ENCODE measurements at regions not wholly inside any gene's neighbourhood (a gene's known extent, or its start where the extent isn't known, plus 50 kb on each side); places are given as distances from the start of the nearest gene placed in this dataset.
A peak's percentile ranks its signal among the peaks of the same experiment; 100 is the strongest.

DNA sequence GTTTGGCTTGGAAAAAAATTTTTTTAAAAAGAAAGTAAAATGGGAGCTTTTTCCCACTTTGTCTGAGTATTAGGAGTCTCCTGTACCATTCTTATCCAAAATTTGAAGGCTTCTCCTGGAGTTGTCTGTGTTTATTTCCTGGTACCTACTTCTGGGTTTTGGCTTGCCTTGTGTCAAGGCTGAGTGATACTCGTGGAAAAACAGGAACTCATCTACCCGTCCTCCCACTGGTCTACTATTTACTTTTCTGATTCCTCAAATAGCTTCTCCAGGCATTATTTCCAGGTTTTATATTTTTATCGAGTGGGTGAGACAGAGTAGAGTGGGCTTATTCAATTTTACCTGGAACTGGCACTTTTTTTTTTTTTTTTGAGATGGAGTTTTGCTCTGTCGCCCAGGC, 99.4 kb downstream of the RMI1 start:
- Mint-ChIP-seq H3K9me3 (peaks cover 5% of the 10 kb centered on the region), H3K27ac (no peak overlapping the region), H3K36me3 (no peaks in the 10 kb centered on the region), H3K4me1 (ENCODE audit: unreplicated experiment) (no peaks in the 10 kb centered on the region), H3K4me3 (no peak overlapping the region), H3K27me3 (no peaks in the 10 kb centered on the region)
- TF ChIP-seq, protein P1, sequence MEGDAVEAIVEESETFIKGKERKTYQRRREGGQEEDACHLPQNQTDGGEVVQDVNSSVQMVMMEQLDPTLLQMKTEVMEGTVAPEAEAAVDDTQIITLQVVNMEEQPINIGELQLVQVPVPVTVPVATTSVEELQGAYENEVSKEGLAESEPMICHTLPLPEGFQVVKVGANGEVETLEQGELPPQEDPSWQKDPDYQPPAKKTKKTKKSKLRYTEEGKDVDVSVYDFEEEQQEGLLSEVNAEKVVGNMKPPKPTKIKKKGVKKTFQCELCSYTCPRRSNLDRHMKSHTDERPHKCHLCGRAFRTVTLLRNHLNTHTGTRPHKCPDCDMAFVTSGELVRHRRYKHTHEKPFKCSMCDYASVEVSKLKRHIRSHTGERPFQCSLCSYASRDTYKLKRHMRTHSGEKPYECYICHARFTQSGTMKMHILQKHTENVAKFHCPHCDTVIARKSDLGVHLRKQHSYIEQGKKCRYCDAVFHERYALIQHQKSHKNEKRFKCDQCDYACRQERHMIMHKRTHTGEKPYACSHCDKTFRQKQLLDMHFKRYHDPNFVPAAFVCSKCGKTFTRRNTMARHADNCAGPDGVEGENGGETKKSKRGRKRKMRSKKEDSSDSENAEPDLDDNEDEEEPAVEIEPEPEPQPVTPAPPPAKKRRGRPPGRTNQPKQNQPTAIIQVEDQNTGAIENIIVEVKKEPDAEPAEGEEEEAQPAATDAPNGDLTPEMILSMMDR (conservative IDR thresholded peaks at IDR 0.05) = no peak
- DNase-seq (ENCODE audit: extremely low spot score, unreplicated experiment) = no peak

DNA sequence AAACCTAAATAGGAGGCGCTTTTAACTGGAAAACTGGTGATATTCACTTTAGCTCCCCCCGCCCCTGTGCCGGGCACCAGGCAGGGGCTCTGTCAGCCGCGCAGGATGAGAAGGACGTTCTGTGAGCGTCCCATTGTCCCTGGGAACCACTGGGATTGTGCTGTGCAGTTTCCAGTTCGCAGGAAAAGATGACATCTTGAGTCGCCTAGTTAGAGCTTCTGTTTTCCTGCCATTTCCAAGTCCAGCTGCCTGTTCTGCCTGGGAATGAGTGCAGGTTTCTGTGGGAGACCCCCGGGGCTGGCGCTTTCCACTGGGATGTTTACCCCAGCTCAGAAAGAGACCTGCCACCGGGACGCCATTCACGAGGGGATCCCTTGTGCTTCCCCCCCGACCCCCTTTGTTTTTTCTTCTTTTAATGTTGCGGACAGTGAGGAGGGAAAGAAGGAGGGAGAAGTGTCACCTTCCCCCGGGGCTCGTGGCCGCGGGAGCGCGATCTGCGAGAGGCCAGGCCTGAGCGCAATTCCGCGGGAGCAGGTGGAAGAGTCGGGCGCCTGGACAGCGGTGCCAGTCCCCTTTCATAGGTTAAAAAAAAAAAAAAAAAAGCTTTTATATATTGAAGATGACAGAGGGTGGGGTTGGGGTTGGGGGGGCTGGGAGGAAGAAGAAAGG, 121.5 kb downstream of the RMI1 start:
- no peak for DNase-seq (ENCODE audit: extremely low spot score, unreplicated experiment)
- H3K9me3 Mint-ChIP-seq = no peaks in the 10 kb centered on the region
- TF ChIP-seq, protein P1 (conservative IDR thresholded peaks at IDR 0.05) = no peak
- no peak overlapping the region for H3K27ac Mint-ChIP-seq
- H3K27me3 Mint-ChIP-seq = peaks cover 47% of the 10 kb centered on the region
- peak overlapping the region; percentile 39 for H3K4me3 Mint-ChIP-seq
- no peaks in the 10 kb centered on the region for H3K36me3 Mint-ChIP-seq
- peaks cover 8% of the 10 kb centered on the region for H3K4me1 Mint-ChIP-seq (ENCODE audit: unreplicated experiment)

DNA sequence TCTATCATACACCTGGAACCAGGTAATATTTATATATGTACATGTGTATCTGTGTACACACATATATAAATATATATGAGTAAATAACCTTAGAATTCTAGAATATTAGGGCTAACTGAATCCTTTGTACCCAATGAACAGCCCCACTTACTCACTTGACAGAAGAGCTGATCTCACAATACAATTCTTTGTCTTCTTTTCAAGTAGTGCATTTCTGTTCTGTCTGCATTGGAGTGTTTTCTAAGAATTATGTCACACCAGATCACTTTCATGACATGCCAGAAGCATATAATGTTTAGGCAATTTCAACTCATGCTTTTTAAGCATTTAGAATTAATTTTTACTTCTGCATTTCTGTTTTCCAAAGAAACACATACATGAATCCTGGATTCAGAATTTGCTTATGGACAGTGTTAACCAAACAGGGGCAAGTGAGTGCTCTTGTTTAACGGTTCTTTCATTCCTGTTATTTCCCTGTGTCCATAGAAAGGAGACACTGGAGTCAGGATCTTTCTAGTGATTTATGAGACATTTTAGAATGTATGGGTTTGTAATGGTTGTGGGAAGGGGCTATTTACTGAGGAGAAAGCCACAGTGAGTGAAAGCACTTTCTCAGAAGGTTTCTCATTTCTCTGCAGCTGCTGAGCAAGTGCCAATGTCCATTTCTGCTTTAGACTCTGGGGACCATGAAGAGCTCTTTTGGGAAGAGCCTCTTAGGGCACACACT, 123.2 kb downstream of the RMI1 start:
- no peaks in the 10 kb centered on the region for H3K9me3 Mint-ChIP-seq
- no peaks in the 10 kb centered on the region for H3K36me3 Mint-ChIP-seq
- H3K4me3 Mint-ChIP-seq = no peak overlapping the region
- H3K27ac Mint-ChIP-seq = no peak overlapping the region
- H3K4me1 Mint-ChIP-seq (ENCODE audit: unreplicated experiment) = peaks cover under 1% of the 10 kb centered on the region
- DNase-seq (ENCODE audit: extremely low spot score, unreplicated experiment) = no peak
- peaks cover 58% of the 10 kb centered on the region for H3K27me3 Mint-ChIP-seq
- TF ChIP-seq, protein P1 (conservative IDR thresholded peaks at IDR 0.05) = no peak

DNA sequence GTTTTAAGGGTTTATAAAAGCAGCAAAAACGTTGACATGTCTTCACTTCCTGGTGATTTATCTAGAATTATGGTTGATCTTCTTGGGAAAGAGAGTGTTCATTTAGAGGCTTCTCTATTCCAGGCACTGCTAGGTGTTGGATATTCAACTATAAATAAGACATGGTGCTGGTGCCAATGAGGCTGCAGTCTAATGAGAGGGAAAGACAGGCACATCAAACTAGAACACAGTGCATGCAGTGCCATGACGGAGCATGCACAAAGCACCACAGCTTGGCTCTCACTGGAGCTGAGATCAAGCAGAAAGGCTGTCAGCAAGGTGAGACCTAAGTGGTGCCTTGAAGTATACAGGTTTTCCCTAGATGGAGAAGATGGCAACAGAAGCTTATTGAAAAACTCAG, 126.5 kb downstream of the RMI1 start:
- peaks cover 41% of the 10 kb centered on the region for H3K27me3 Mint-ChIP-seq
- H3K4me3 Mint-ChIP-seq = no peak overlapping the region
- no peak overlapping the region for H3K27ac Mint-ChIP-seq
- no peaks in the 10 kb centered on the region for H3K36me3 Mint-ChIP-seq
- DNase-seq (ENCODE audit: extremely low spot score, unreplicated experiment) = no peak
- H3K4me1 Mint-ChIP-seq (ENCODE audit: unreplicated experiment) = no peaks in the 10 kb centered on the region
- TF ChIP-seq, protein P1 (conservative IDR thresholded peaks at IDR 0.05) = no peak
- no peaks in the 10 kb centered on the region for H3K9me3 Mint-ChIP-seq

DNA sequence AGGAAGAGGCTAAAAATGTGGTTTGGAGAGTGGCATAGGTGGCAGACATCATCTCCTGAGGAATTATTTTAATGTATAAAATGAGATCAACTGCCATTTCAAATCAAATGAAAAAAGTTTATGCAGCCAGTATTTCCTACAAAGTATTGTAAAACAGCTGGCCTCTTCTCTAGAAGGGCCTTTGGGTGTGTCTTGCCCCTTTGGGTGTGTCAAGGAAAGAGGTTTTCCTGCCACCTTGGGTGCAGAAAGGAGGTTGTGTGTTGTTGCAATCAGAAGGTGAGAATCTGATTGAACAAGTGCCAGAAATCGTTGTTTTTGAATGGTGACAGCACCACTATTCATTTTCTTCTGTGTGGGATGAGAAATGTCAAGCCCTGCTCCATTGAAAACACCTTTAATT, 127.4 kb downstream of the RMI1 start:
- no peaks in the 10 kb centered on the region for H3K36me3 Mint-ChIP-seq
- peaks cover 33% of the 10 kb centered on the region for H3K27me3 Mint-ChIP-seq
- no peak overlapping the region for H3K4me3 Mint-ChIP-seq
- TF ChIP-seq, protein P1 (conservative IDR thresholded peaks at IDR 0.05) = no peak
- H3K9me3 Mint-ChIP-seq = peaks cover 5% of the 10 kb centered on the region
- DNase-seq (ENCODE audit: extremely low spot score, unreplicated experiment) = no peak
- H3K27ac Mint-ChIP-seq = no peak overlapping the region
- H3K4me1 Mint-ChIP-seq (ENCODE audit: unreplicated experiment) = no peaks in the 10 kb centered on the region

All from type B pancreatic cell (in vitro differentiated cells).